ENCODE measurements at regions not wholly inside any gene's neighbourhood (a gene's known extent, or its start where the extent isn't known, plus 50 kb on each side); places are given as distances from the start of the nearest gene placed in this dataset.

- Histone ChIP-seq H3K4me1 (ENCODE audit: control insufficient read depth in 2 of 2, insufficient read depth in 2 of 2, low read length in 2 of 2) (no peaks in the 10 kb centered on the region), H3K27me3 (ENCODE audit: control insufficient read depth in 2 of 2, insufficient read depth in 1 of 2, low read length in 1 of 2) (no peaks in the 10 kb centered on the region), H3K36me3 (ENCODE audit: control insufficient read depth in 2 of 2, insufficient read depth in 2 of 2, low read length in 1 of 2) (no peaks in the 10 kb centered on the region), H3K4me3 (ENCODE audit: low read length in 2 of 2) (no peak overlapping the region), H3K9me3 (ENCODE audit: control insufficient read depth in 2 of 2, insufficient read depth in 1 of 2, low read length in 1 of 2) (no peaks in the 10 kb centered on the region), H3K27ac (ENCODE audit: low read depth in 1 of 2, low read length in 1 of 2) (no peak overlapping the region)
- WGBS: 88% methylated on average over 2 of the region's 2 CpGs
- no peak for DNase-seq (ENCODE audit: low read depth in 6 of 9, low spot score in 9 of 9)
These were observed 466.1 kb downstream of the GPAT3 start for GRCh38 chr4:84001876-84002569.

GRCh38 chr4:83996254-83996653 lies 460.3 kb downstream of the GPAT3 start:
- H3K4me3 ChIP-seq (ENCODE audit: low read length in 2 of 2): no peak overlapping the region
- 70% methylated on average over 3 of the region's 3 CpGs for WGBS
- no peak for DNase-seq (ENCODE audit: low read depth in 6 of 9, low spot score in 9 of 9)

GRCh38 chr4:83993774-83994173 lies 457.9 kb downstream of the GPAT3 start:
- Histone ChIP-seq H3K4me1 (ENCODE audit: control insufficient read depth in 2 of 2, insufficient read depth in 2 of 2, low read length in 2 of 2) (no peaks in the 10 kb centered on the region), H3K27ac (ENCODE audit: low read depth in 1 of 2, low read length in 1 of 2) (no peak overlapping the region), H3K4me3 (ENCODE audit: low read length in 2 of 2) (no peak overlapping the region), H3K36me3 (ENCODE audit: control insufficient read depth in 2 of 2, insufficient read depth in 2 of 2, low read length in 1 of 2) (no peaks in the 10 kb centered on the region), H3K27me3 (ENCODE audit: control insufficient read depth in 2 of 2, insufficient read depth in 1 of 2, low read length in 1 of 2) (no peaks in the 10 kb centered on the region), H3K9me3 (ENCODE audit: control insufficient read depth in 2 of 2, insufficient read depth in 1 of 2, low read length in 1 of 2) (no peaks in the 10 kb centered on the region)
- DNase-seq (ENCODE audit: low read depth in 6 of 9, low spot score in 9 of 9): no peak
- WGBS: 67% methylated on average over 7 of the region's 7 CpGs

More at GRCh38 chr4:83996254-83996653, 460.3 kb downstream of the GPAT3 start:
- Histone ChIP-seq H3K9me3 (ENCODE audit: control insufficient read depth in 2 of 2, insufficient read depth in 1 of 2, low read length in 1 of 2) (no peaks in the 10 kb centered on the region), H3K36me3 (ENCODE audit: control insufficient read depth in 2 of 2, insufficient read depth in 2 of 2, low read length in 1 of 2) (no peaks in the 10 kb centered on the region), H3K27me3 (ENCODE audit: control insufficient read depth in 2 of 2, insufficient read depth in 1 of 2, low read length in 1 of 2) (no peaks in the 10 kb centered on the region), H3K27ac (ENCODE audit: low read depth in 1 of 2, low read length in 1 of 2) (no peak overlapping the region), H3K4me1 (ENCODE audit: control insufficient read depth in 2 of 2, insufficient read depth in 2 of 2, low read length in 2 of 2) (no peaks in the 10 kb centered on the region)

GRCh38 chr4:83989835-83990234 lies 453.9 kb downstream of the GPAT3 start:
- Histone ChIP-seq H3K4me3 (ENCODE audit: low read length in 2 of 2) (no peak overlapping the region), H3K27ac (ENCODE audit: low read depth in 1 of 2, low read length in 1 of 2) (no peak overlapping the region), H3K4me1 (ENCODE audit: control insufficient read depth in 2 of 2, insufficient read depth in 2 of 2, low read length in 2 of 2) (no peaks in the 10 kb centered on the region), H3K9me3 (ENCODE audit: control insufficient read depth in 2 of 2, insufficient read depth in 1 of 2, low read length in 1 of 2) (no peaks in the 10 kb centered on the region), H3K27me3 (ENCODE audit: control insufficient read depth in 2 of 2, insufficient read depth in 1 of 2, low read length in 1 of 2) (no peaks in the 10 kb centered on the region), H3K36me3 (ENCODE audit: control insufficient read depth in 2 of 2, insufficient read depth in 2 of 2, low read length in 1 of 2) (no peaks in the 10 kb centered on the region)
- DNase-seq (ENCODE audit: low read depth in 6 of 9, low spot score in 9 of 9): no peak
- 30% methylated on average over 7 of the region's 7 CpGs for WGBS

- no peak for DNase-seq (ENCODE audit: low read depth in 6 of 9, low spot score in 9 of 9)
- Histone ChIP-seq H3K27ac (ENCODE audit: low read depth in 1 of 2, low read length in 1 of 2) (no peak overlapping the region), H3K9me3 (ENCODE audit: control insufficient read depth in 2 of 2, insufficient read depth in 1 of 2, low read length in 1 of 2) (no peaks in the 10 kb centered on the region), H3K36me3 (ENCODE audit: control insufficient read depth in 2 of 2, insufficient read depth in 2 of 2, low read length in 1 of 2) (no peaks in the 10 kb centered on the region), H3K4me1 (ENCODE audit: control insufficient read depth in 2 of 2, insufficient read depth in 2 of 2, low read length in 2 of 2) (no peaks in the 10 kb centered on the region), H3K27me3 (ENCODE audit: control insufficient read depth in 2 of 2, insufficient read depth in 1 of 2, low read length in 1 of 2) (no peaks in the 10 kb centered on the region), H3K4me3 (ENCODE audit: low read length in 2 of 2) (no peak overlapping the region)
- 96% methylated on average over 4 of the region's 4 CpGs for WGBS
These were observed 445.2 kb downstream of the GPAT3 start for GRCh38 chr4:83981156-83981555.

- Histone ChIP-seq H3K27me3 (ENCODE audit: control insufficient read depth in 2 of 2, insufficient read depth in 1 of 2, low read length in 1 of 2) (no peaks in the 10 kb centered on the region), H3K4me3 (ENCODE audit: low read length in 2 of 2) (no peak overlapping the region), H3K4me1 (ENCODE audit: control insufficient read depth in 2 of 2, insufficient read depth in 2 of 2, low read length in 2 of 2) (no peaks in the 10 kb centered on the region), H3K27ac (ENCODE audit: low read depth in 1 of 2, low read length in 1 of 2) (no peak overlapping the region), H3K9me3 (ENCODE audit: control insufficient read depth in 2 of 2, insufficient read depth in 1 of 2, low read length in 1 of 2) (no peaks in the 10 kb centered on the region), H3K36me3 (ENCODE audit: control insufficient read depth in 2 of 2, insufficient read depth in 2 of 2, low read length in 1 of 2) (no peaks in the 10 kb centered on the region)
- 93% methylated on average over 3 of the region's 3 CpGs for WGBS
- DNase-seq (ENCODE audit: low read depth in 6 of 9, low spot score in 9 of 9): no peak
These were observed 443.9 kb downstream of the GPAT3 start for GRCh38 chr4:83979773-83980172.

- no peaks in the 10 kb centered on the region for H3K4me1 ChIP-seq (ENCODE audit: control insufficient read depth in 2 of 2, insufficient read depth in 2 of 2, low read length in 2 of 2)
- no peak for DNase-seq (ENCODE audit: low read depth in 6 of 9, low spot score in 9 of 9)
- 99% methylated on average over 1 of the region's 1 CpG for WGBS
- no peaks in the 10 kb centered on the region for H3K9me3 ChIP-seq (ENCODE audit: control insufficient read depth in 2 of 2, insufficient read depth in 1 of 2, low read length in 1 of 2)
- no peak overlapping the region for H3K27ac ChIP-seq (ENCODE audit: low read depth in 1 of 2, low read length in 1 of 2)
- no peaks in the 10 kb centered on the region for H3K36me3 ChIP-seq (ENCODE audit: control insufficient read depth in 2 of 2, insufficient read depth in 2 of 2, low read length in 1 of 2)
- no peaks in the 10 kb centered on the region for H3K27me3 ChIP-seq (ENCODE audit: control insufficient read depth in 2 of 2, insufficient read depth in 1 of 2, low read length in 1 of 2)
- no peak overlapping the region for H3K4me3 ChIP-seq (ENCODE audit: low read length in 2 of 2)
These were observed 438.3 kb downstream of the GPAT3 start for GRCh38 chr4:83974111-83974780.

GRCh38 chr4:83964996-83965541 lies 429.2 kb downstream of the GPAT3 start:
- no peaks in the 10 kb centered on the region for H3K4me1 ChIP-seq (ENCODE audit: control insufficient read depth in 2 of 2, insufficient read depth in 2 of 2, low read length in 2 of 2)
- peaks cover 3 to 13% of the 10 kb centered on the region in 2 donors for H3K9me3 ChIP-seq (ENCODE audit: control insufficient read depth in 2 of 2, insufficient read depth in 1 of 2, low read length in 1 of 2)
- H3K27me3 ChIP-seq (ENCODE audit: control insufficient read depth in 2 of 2, insufficient read depth in 1 of 2, low read length in 1 of 2): no peaks in the 10 kb centered on the region
- no peaks in the 10 kb centered on the region for H3K36me3 ChIP-seq (ENCODE audit: control insufficient read depth in 2 of 2, insufficient read depth in 2 of 2, low read length in 1 of 2)
- H3K27ac ChIP-seq (ENCODE audit: low read depth in 1 of 2, low read length in 1 of 2): no peak overlapping the region
- no peak overlapping the region for H3K4me3 ChIP-seq (ENCODE audit: low read length in 2 of 2)
- 93% methylated on average over 3 of the region's 3 CpGs for whole genome bisulfite sequencing
- no peak for DNase-seq (ENCODE audit: low read depth in 6 of 9, low spot score in 9 of 9)

GRCh38 chr4:83962492-83962891 lies 426.6 kb downstream of the GPAT3 start:
- H3K9me3 ChIP-seq (ENCODE audit: control insufficient read depth in 2 of 2, insufficient read depth in 1 of 2, low read length in 1 of 2): peaks cover 3 to 13% of the 10 kb centered on the region in 2 donors
- no peaks in the 10 kb centered on the region for H3K36me3 ChIP-seq (ENCODE audit: control insufficient read depth in 2 of 2, insufficient read depth in 2 of 2, low read length in 1 of 2)
- H3K27ac ChIP-seq (ENCODE audit: low read depth in 1 of 2, low read length in 1 of 2): no peak overlapping the region
- DNase-seq (ENCODE audit: low read depth in 6 of 9, low spot score in 9 of 9): no peak
- 85% methylated on average over 4 of the region's 4 CpGs for WGBS
- H3K4me3 ChIP-seq (ENCODE audit: low read length in 2 of 2): no peak overlapping the region
- no peaks in the 10 kb centered on the region for H3K27me3 ChIP-seq (ENCODE audit: control insufficient read depth in 2 of 2, insufficient read depth in 1 of 2, low read length in 1 of 2)
- no peaks in the 10 kb centered on the region for H3K4me1 ChIP-seq (ENCODE audit: control insufficient read depth in 2 of 2, insufficient read depth in 2 of 2, low read length in 2 of 2)

Data from thymus (tissue), 11 donors.